HG03457 (cell line): ENCODE measurements at regions not wholly inside any gene's neighbourhood (a gene's known extent, or its start where the extent isn't known, plus 50 kb on each side); places are given as distances from the start of the nearest gene placed in this dataset.
"Not testable (repeated sequence)": the region's sequence is repeated elsewhere in the genome, so short reads cannot be mapped to it uniquely, and the experiment has no call there.

ENCODE experiments used
- ATAC-seq: cut with Tn5 transposase; IDR thresholded peaks from one replicate; pipeline ENCODE4 v1.9.1; 2021; ENCODE audit warnings: moderate number of reproducible peaks; ENCODE audit not compliant: unreplicated experiment

GRCh38 chr7:76852362-76852761 is 179.8 kb downstream of the SPDYE17 start:
- not testable (repeated sequence) for ATAC-seq

DNA sequence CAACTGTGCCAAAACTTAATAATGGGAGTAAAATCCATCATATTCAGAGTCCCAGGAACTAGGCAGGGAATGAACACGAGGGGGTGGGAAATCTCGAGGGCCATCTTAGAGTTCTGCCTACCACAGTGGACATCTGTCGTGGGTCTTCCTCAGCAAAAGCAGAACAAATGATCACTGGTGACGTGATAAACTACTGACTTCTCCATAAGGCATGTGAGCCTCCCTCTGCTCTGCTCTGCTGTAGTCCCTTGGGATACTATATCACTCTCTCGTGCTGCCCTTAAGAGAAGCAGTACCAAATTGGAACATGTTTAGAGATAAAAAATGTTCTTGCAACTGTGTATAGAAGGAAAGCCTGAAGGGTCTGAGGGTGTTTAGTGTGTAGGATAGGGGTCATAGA is 180.5 kb downstream of the SPDYE17 start:
- not testable (repeated sequence) for ATAC-seq

DNA sequence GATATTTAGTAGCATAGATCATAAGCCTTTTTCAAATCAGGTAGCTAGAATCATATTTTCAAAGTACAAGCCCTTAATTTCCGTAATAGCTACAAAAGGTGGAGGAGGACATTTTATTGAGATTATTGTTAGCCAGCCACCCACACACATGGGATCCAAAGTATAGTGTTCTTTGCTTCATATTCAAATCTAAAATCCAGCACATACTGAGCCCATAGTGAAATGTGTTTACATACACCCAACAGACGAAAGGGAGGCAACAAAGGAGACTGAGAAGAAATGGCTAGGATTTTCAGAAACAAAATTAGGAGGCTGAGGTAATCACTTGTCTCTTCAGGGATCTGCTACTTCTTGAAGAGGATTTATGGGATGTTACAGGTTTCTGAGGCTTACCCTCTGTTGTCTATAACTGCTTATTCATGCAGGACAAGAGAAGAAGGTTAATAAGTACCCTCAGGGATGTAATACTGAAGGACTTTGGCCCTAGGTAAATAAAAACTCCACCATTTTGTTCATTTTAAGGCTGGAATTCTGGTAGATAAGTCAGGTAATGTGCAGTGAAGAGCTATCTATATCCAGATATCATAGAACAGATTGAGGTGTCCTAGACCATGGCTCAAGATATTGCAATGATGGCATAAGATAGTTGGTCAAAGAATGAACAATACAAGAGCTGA is 182.1 kb downstream of the SPDYE17 start:
- not testable (repeated sequence) for ATAC-seq

DNA sequence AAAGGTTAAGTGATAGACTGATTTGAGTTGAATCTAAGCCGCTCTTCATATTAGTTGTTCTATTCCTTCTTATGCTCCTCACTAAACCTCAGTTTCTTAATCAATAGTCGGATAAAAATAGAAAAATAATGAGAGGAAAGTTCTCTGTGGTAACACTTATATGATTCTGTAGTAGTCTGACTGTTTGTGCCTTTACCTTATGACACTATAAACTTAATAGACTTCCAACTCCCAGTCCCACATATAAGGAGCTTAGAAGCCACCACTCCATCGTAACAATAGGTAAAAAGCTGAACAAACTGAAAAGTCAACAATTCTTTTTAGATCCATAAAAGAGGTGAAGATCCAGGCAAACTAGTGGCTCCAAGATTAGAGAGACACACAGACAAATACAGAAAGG is 192.3 kb downstream of the SPDYE17 start:
- not testable (repeated sequence) for ATAC-seq

GRCh38 chr7:76839214-76839613 is 192.9 kb downstream of the SPDYE17 start:
- ATAC-seq = not testable (repeated sequence)

DNA sequence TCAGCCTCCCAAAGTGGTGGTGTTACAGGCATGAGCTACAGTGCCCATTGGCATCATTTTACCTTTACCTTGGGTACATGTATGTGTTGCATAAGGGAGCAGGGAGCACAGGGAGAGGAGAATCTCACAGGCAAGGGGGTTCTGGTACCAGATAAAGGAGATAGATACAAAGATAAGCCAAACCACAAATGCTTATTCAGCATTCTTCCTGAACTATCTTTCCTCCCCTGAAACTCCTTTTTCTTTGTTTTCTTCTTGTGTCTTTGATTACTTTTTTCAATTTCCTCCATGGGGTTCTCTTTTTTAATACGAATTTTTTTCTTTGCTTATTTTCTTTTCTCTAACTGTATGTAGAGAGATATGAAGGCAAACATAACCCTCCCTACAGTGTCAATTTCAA is 193.8 kb downstream of the SPDYE17 start:
- not testable (repeated sequence) for ATAC-seq

- not testable (repeated sequence) for ATAC-seq
Observed at GRCh38 chr7:76829233-76829632, 202.2 kb upstream of the POMZP3 start.

DNA sequence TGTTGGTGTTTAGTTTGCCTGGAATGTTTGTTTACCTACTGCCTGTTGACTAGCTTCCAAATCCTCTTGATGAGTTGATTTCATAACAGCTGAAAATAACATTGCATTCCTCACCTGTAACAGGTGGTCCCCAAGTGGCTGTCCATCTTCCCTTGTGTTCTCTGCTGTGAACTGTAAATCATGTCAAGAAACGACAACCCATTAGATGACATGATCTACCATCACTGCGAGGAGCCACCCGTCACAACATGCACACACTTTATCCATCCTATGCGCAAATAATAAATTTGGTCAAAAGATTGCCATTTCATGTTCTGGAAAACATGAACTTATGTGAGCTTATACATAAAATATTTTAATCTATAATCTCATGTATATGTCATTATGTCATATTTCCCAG is 199.1 kb upstream of the POMZP3 start:
- ATAC-seq = not testable (repeated sequence)

- not testable (repeated sequence) for ATAC-seq
Observed at GRCh38 chr7:76809856-76810255, 182.8 kb upstream of the POMZP3 start.

GRCh38 chr7:76807588-76808100 is 180.6 kb upstream of the POMZP3 start:
- ATAC-seq = not testable (repeated sequence)

DNA sequence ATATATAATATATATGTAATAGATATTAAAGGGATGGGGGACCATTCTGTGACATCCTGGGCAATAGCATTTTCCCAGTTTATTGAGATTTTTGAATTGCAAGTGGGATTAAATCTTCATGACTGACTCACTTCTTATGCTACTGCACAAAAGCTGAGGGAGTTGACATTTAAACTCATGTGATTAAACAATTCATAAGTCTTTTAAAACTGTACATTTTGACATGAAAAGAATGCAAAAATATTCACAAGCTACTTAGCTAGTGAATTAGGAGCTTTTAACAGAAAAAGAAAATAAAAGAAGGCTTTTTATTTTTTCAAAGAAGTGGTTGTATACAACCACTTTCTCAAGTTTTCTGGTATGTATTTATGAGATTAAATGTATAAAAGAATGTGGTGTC is 179.4 kb upstream of the POMZP3 start:
- not testable (repeated sequence) for ATAC-seq

- ATAC-seq = not testable (repeated sequence)
Observed at GRCh38 chr7:76806010-76806409, 178.9 kb upstream of the POMZP3 start.

- not testable (repeated sequence) for ATAC-seq
Observed at GRCh38 chr7:76805262-76805661, 178.2 kb upstream of the POMZP3 start.

DNA sequence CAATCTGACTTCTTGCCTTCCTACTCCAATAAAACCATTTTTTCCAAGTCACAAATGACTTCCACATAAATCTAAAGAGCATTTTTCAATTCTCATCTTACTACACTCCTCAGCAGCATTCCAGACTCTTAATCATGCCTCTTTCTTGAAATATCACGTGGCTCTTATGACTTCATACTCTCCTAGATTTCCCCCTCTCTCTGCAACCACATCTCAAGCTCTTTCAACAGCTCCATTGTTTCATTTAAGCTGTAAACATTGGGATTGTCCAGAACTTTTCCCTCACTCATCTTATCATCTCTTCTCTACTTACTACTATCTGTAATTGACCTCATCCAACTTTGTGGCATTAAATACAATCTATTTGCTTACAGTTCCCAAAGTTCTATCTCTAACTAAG is 170.6 kb upstream of the POMZP3 start:
- not testable (repeated sequence) for ATAC-seq

DNA sequence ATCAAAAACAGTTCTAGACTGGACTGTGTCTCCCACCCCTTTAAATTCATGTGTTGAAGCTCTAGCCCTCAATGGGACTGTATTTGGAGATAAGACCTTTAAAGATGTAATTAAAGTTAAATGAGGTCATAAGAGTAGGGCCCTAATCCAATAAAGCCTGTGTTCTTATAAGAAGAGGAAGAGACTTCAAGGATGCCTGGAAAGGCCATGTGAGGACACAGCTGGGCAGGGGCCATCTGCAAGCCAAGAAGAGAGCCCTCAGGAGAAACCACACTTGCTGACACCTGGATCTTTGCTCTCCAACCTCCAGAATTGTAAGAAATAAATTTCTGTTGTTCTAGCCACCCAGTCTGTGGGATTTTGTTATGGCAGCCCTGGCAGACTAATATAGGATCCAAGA is 153.6 kb upstream of the POMZP3 start:
- ATAC-seq = not testable (repeated sequence)

- not testable (repeated sequence) for ATAC-seq
Observed at GRCh38 chr7:76774279-76774678, 147.2 kb upstream of the POMZP3 start.

GRCh38 chr7:76771980-76772379 is 144.9 kb upstream of the POMZP3 start:
- ATAC-seq = not testable (repeated sequence)

GRCh38 chr7:76763977-76764376 is 136.9 kb upstream of the POMZP3 start:
- not testable (repeated sequence) for ATAC-seq

DNA sequence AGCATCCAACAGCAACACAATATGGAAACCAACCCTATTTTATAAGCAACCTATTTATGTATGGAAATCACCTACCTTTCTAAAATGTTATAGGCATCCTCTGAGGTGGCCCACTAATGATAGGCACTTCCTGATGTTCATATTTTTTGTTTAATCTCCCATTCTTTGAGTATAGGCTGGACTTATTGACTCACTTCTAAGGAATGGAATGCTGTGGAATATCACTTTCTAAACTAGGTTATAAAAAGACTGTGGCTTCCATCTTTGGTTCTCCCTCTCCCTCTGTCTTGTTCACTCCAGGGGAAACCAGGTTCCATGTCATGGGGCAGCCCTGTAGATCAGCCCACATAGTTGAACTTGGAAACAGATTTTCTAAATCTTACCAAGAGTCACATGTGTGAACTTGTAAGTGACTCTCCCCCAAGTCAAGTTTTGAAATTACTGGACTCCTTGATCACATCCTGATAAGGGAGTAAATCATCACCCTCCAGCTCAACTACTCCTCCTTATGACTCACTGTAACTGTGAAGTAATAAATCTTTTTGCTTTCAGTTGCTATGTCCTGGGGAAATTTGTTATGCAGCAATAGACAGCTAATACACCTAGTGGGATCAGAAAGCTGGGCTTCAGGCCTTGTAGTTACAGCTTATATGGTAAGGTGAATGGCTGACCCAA is 133.6 kb upstream of the POMZP3 start:
- not testable (repeated sequence) for ATAC-seq

GRCh38 chr7:76739538-76739937 is 112.5 kb upstream of the POMZP3 start:
- not testable (repeated sequence) for ATAC-seq

GRCh38 chr7:76736724-76737123 is 109.6 kb upstream of the POMZP3 start:
- ATAC-seq = not testable (repeated sequence)

- not testable (repeated sequence) for ATAC-seq
Observed at GRCh38 chr7:76736091-76736490, 109.0 kb upstream of the POMZP3 start.
